H54 (cell line): ENCODE measurements at regions not wholly inside any gene's neighbourhood (a gene's known extent, or its start where the extent isn't known, plus 50 kb on each side); places are given as distances from the start of the nearest gene placed in this dataset.
A peak's percentile ranks its signal among the peaks of the same experiment; 100 is the strongest.
"Not testable (repeated sequence)": the region's sequence is repeated elsewhere in the genome, so short reads cannot be mapped to it uniquely, and the experiment has no call there.

Experiments
- DNase-seq: peaks from one replicate; pipeline ENCODE4 v3.0.0; 2011; ENCODE audit warnings: low spot score, mixed read lengths; ENCODE audit not compliant: insufficient read length
- FAIRE-seq: peaks from 3 replicates; lab custom pipeline; 2011; peaks lifted over from hg19 to GRCh38; lab: Jason Lieb, UNC
- POLR2A ChIP-seq: IDR thresholded peaks from 2 replicates; pipeline ENCODE4 v1.6.1; 2011; ENCODE audit warnings: low read depth, mild to moderate bottlenecking, low read length

GRCh38 chr6:144416244-144416643 is 131.1 kb downstream of the UTRN start:
- no peak for TF ChIP-seq POLR2A
- DNase-seq (no peak), FAIRE-seq (no peak)

DNA sequence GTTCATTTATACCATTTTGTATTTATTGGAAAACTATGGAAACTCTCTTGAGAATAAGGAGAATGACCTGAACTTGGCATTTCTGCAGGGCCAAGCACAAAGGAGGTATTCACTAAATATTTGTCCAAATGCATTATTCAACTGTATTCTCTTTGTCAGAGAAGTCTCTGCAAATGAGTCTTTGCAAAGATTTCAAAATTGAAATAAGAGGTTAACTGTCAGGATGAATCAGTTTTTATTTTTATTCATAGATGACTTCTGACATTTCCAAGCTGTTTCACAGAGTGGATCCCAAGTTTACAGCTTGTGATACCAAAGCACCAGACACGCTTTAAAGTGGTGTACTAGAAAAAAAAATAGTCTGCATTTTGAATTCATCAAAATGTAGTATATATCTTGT is 131.6 kb downstream of the UTRN start:
- DNase-seq = no peak
- FAIRE-seq = no peak
- TF ChIP-seq POLR2A = no peak

- no peak for FAIRE-seq
- no peak for TF ChIP-seq POLR2A
- no peak for DNase-seq
Observed at GRCh38 chr6:144417681-144418080, 132.5 kb downstream of the UTRN start.

DNA sequence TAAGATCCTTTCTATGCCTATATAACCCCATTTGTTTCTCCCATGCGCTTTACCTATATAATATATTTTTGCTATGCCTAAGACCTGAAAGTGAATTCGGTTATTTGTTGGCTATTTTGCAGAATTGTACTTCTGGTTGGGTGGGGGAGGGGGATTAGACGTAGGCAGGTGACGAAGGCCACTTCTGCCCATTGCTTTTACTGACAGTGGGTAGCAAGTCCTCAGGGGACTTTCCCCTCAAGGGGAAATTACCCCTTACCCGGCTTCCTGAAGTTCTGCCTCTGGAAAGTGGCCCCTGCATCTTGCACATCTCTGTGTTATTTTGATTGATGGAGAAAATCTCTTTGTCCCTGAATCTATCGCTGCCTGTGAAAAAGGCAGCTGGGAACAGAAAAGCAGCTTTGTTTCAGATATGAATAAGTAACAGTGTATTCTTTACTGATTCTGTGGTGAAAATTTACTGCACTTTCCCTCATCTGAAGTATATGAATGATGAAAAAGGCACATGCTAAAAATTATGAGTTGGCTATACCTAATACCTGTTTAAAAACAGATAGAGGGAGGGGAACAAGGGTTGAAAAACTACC is 133.9 kb downstream of the UTRN start:
- FAIRE-seq (no peak), DNase-seq (no peak)
- TF ChIP-seq POLR2A = no peak

DNA sequence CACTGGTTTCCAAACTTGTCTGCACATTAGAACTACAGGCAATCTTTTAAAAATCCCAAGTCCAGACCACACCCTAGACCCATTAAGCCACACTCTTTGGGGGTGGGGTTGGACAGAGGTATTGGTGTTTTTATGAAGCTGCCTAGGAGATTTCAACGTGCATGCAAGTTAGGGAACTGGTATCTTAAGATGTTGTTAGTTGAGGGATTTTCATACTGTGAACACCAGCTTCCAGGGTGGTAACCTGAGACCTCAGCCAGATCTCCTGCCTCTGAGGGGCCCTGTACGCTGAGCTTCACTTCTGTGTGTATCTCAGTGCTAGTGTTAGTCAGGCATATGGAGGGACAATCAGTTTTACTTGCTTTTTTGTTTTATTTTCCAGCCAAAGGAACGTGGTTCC is 138.0 kb downstream of the UTRN start:
- DNase-seq (no peak), FAIRE-seq (no peak)
- TF ChIP-seq POLR2A = no peak

GRCh38 chr6:144429753-144430152 is 144.6 kb downstream of the UTRN start:
- no peak for FAIRE-seq
- TF ChIP-seq POLR2A = no peak
- DNase-seq = no peak

- FAIRE-seq, DNase-seq: not testable (repeated sequence)
Observed at GRCh38 chr6:144433446-144433845, 148.3 kb downstream of the UTRN start.

- DNase-seq (peak; percentile 23), FAIRE-seq (no peak)
- TF ChIP-seq POLR2A = no peak
Observed at GRCh38 chr6:144434308-144434990, 149.3 kb downstream of the UTRN start.

- FAIRE-seq (no peak), DNase-seq (no peak)
- no peak for TF ChIP-seq POLR2A
Observed at GRCh38 chr6:144435602-144436426, 150.7 kb downstream of the UTRN start.

- TF ChIP-seq POLR2A = no peak
- no peak for DNase-seq
- FAIRE-seq = no peak
Observed at GRCh38 chr6:144437105-144437504, 152.0 kb downstream of the UTRN start.

GRCh38 chr6:144438103-144438502 is 153.0 kb downstream of the UTRN start:
- TF ChIP-seq POLR2A = no peak
- no peak for FAIRE-seq

GRCh38 chr6:144439016-144439415 is 153.9 kb downstream of the UTRN start:
- no peak for DNase-seq
- TF ChIP-seq POLR2A = no peak
- no peak for FAIRE-seq

More at GRCh38 chr6:144438103-144438502, 153.0 kb downstream of the UTRN start:
- DNase-seq = no peak

- not testable (repeated sequence) for FAIRE-seq, DNase-seq
Observed at GRCh38 chr6:144441801-144442200, 156.7 kb downstream of the UTRN start.

DNA sequence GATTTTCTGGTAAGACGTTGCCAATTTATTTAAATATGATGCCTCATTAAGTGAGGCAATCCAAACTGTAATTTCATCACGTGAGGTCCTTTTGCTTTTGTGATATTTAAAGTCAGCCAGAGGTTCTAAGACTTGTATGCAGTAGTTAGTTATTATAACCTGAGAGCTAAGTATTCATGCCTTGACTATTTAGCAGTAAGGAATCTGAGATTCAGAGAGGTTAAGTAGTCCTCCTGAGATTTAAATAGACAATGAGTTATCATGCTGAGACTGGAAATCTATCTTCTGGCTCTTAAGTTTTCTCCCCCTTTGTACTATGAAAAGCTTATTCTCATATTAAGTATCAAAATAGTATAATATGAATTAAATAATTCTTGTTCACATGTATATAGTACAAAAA is 158.0 kb downstream of the UTRN start:
- DNase-seq = no peak
- no peak for FAIRE-seq
- TF ChIP-seq POLR2A = no peak
